Fibroblast of the conjunctiva (primary cell): ENCODE measurements at regions not wholly inside any gene's neighbourhood (a gene's known extent, or its start where the extent isn't known, plus 50 kb on each side); places are given as distances from the start of the nearest gene placed in this dataset.
A peak's percentile ranks its signal among the peaks of the same experiment; 100 is the strongest.
"Not testable (repeated sequence)": the region's sequence is repeated elsewhere in the genome, so short reads cannot be mapped to it uniquely, and the experiment has no call there.

Experiments used
- DNase-seq: peaks from one replicate; pipeline ENCODE4 v3.0.0-alpha.2; 2010; ENCODE audit warnings: low read depth

- DNase-seq = no peak
Measured at GRCh38 chr9:110025551-110026170, 182.3 kb downstream of the C9orf152 start.

GRCh38 chr9:110027671-110028081 is 180.3 kb downstream of the C9orf152 start:
- peak; percentile 59 for DNase-seq

- DNase-seq = no peak
Measured at GRCh38 chr9:110028271-110028670, 179.7 kb downstream of the C9orf152 start.

GRCh38 chr9:110028676-110029075 is 179.3 kb downstream of the C9orf152 start:
- DNase-seq = no peak

GRCh38 chr9:110029429-110029955 is 178.5 kb downstream of the C9orf152 start:
- peak; percentile 82 for DNase-seq

GRCh38 chr9:110029956-110030480 is 177.9 kb downstream of the C9orf152 start:
- DNase-seq = no peak

- DNase-seq = no peak
Measured at GRCh38 chr9:110030632-110031031, 177.3 kb downstream of the C9orf152 start.

GRCh38 chr9:110031511-110032173 is 176.3 kb downstream of the C9orf152 start:
- peak; percentile 56 for DNase-seq

- DNase-seq = not testable (repeated sequence)
Measured at GRCh38 chr9:110032532-110032931, 175.4 kb downstream of the C9orf152 start.

GRCh38 chr9:110033869-110034268 is 174.1 kb downstream of the C9orf152 start:
- DNase-seq = no peak

GRCh38 chr9:110036286-110036685 is 171.7 kb downstream of the C9orf152 start:
- DNase-seq = no peak

GRCh38 chr9:110040788-110041187 is 167.2 kb downstream of the C9orf152 start:
- peak; percentile 65 for DNase-seq

- no peak for DNase-seq
Measured at GRCh38 chr9:110041452-110041851, 166.5 kb downstream of the C9orf152 start.

- no peak for DNase-seq
Measured at GRCh38 chr9:110047232-110047954, 160.6 kb downstream of the C9orf152 start.

- no peak for DNase-seq
Measured at GRCh38 chr9:110047955-110048402, 160.0 kb downstream of the C9orf152 start.

- peak; percentile 68 for DNase-seq
Measured at GRCh38 chr9:110048403-110048975, 159.5 kb downstream of the C9orf152 start.

GRCh38 chr9:110048976-110049698 is 158.8 kb downstream of the C9orf152 start:
- no peak for DNase-seq

GRCh38 chr9:110049699-110050450 is 158.1 kb downstream of the C9orf152 start:
- no peak for DNase-seq

GRCh38 chr9:110050925-110051355 is 157.0 kb downstream of the C9orf152 start:
- DNase-seq = peak; percentile 87

GRCh38 chr9:110056062-110056461 is 151.9 kb downstream of the C9orf152 start:
- DNase-seq = no peak
